Activated naive CD8-positive, alpha-beta T cell treated with anti-CD3 and anti-CD28 coated beads, Interleukin-2, amount 50 U/mL, for 16 hours (primary cell): ENCODE measurements at regions not wholly inside any gene's neighbourhood (a gene's known extent, or its start where the extent isn't known, plus 50 kb on each side); places are given as distances from the start of the nearest gene placed in this dataset.

Experiments used
- DNase-seq: peaks from one replicate; pipeline ENCODE4 v3.0.0-alpha.2; 2020; ENCODE audit warnings: low read depth, low spot score

DNA sequence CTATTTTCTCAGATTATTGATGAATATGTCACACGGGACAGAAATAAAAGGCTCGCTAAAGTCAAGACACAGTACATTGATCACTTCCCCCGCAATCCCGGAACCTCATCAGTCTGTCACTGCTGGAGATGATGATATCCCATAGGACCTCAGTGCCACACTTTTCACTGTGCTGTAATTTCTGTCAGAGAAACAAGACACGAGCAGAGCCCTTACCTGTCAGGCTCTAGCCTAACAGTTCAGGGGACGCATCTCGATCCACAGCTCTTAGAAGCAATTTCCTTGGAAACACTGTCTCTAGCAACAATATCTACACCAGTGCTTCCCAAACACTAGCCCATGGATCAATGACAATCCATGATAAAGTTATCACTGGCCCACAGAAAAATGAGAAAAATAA, 140.0 kb downstream of the GRIN2B start:
- DNase-seq = no peak

GRCh38 chr12:13839365-13840336, 141.8 kb downstream of the GRIN2B start:
- no peak for DNase-seq

DNA sequence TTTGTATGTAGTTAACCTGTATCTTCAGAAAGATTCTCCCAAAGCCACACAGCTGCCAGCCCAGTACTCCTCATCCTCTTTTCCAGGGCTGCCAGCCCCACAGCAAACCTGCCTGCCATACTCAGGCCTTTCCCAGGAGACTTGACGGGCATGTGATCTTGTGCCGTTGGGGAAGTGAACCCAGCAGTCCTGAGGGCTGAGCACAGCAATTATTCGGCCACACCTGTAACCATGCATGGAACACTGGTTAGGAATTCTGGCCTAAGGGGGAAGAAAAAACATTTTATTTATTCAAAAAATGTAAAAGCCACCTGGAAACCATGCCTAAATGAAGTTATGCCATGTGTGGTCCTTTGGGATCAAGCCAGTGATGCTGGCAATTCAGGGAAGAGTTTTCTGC, 145.3 kb downstream of the GRIN2B start:
- DNase-seq = no peak

DNA sequence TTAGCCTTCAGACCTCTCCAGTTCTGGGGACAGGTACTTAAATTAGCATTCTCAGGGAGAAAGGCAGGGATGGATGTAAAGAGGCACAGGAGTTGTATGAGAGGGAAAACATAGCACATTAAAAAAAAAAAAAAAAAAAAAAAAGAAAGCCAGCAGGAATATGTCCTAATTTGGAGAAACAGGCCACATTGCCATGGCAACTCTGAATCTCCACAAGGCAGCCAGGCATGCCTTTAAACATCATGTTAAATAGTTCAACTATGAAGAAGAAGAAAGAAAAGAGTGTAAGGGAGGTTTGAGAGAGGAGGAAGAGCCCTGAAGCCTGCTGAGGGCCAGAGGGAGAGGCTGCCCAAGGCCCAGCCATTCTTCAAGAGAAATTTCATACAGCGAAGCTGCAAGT, 145.8 kb downstream of the GRIN2B start:
- no peak for DNase-seq

- no peak for DNase-seq
Observed at GRCh38 chr12:13834241-13834640, 147.2 kb downstream of the GRIN2B start.

DNA sequence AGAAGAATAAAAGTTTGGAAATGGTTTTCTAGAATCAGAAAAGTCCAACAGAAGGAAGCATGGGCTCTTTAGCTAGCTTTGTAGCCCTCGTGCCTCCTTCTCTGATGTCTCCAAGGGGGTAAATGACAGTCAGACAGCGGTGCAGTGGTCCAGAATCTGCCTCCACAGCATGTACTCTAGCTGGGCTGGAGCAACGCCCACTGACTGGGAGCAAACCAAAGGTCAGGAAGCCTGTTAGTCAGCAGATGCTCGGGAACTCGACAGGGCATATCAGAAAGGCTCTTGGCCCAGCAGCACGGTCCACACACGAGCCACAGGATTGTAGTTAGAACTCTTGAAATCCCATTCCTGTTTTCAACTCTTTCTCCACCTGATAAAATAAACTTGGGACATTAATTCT, 164.3 kb downstream of the GRIN2B start:
- no peak for DNase-seq

GRCh38 chr12:13816394-13816793, 165.0 kb downstream of the GRIN2B start:
- DNase-seq = no peak

- DNase-seq = no peak
Observed at GRCh38 chr12:13812168-13812567, 169.2 kb downstream of the GRIN2B start.

GRCh38 chr12:13811061-13811460, 170.3 kb downstream of the GRIN2B start:
- DNase-seq = no peak

DNA sequence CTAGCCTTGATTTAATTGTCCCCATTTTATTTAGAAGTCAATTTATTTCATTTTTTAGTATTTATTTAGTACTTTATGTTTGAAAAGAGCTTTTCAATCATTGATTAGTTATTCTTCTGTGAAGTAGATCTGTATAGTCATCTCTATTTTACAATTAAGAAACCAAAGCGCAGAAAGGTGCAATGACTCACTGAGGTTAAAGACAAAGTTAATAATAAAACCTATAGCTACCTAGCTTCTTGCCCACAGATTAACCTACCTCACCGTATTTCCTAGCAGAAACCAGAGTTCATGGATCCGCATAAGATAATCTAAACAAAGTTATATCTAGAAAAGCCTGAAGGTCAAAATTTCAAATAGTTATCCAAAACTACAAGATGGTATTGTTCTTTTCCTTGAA, 176.4 kb downstream of the GRIN2B start:
- no peak for DNase-seq

GRCh38 chr12:13801543-13801942, 179.9 kb downstream of the GRIN2B start:
- no peak for DNase-seq

DNA sequence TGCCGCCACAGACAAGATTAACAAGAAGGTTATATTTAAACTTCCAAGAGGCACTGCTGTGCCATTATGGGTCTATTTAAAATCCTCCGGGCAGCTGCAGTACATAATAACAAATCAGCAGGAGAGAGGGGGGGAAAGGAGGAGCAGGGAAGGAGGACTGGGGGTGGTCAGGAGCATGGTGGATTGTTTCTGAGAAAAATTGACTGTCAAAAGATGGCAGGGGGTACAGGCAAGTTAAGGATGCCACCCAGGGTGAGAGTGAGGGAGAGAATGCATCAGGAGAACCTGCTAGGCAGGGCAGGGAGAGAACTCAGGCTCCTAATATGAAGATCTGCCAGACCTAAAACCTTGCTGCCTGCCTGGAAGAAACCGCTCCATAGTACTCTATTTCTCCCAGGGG, 181.8 kb downstream of the GRIN2B start:
- no peak for DNase-seq

- no peak for DNase-seq
Observed at GRCh38 chr12:13798162-13798561, 183.2 kb downstream of the GRIN2B start.

- no peak for DNase-seq
Observed at GRCh38 chr12:13794706-13795105, 186.7 kb downstream of the GRIN2B start.

- DNase-seq = no peak
Observed at GRCh38 chr12:13790317-13790716, 191.1 kb downstream of the GRIN2B start.

DNA sequence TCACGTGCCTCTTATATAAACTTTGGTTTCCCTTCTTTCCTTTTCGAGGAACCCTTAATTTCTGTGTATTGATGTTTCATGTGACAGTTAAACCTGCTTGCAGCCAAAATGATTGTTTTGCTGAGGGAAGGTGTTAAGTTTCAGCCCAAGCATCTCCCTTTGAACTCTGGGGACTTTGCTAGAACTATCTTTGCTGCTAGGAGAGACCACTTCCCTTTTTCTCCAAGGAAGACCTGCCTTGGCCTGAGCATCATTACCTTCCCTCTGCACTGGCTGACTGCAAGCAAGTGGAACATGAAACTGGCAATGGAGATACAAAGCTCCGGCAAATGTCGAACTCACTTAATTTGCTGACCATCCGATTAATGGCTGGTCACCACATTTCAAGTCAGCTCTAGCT, 192.8 kb downstream of the GRIN2B start:
- no peak for DNase-seq

- no peak for DNase-seq
Observed at GRCh38 chr12:13786646-13787045, 194.8 kb downstream of the GRIN2B start.

GRCh38 chr12:13784504-13784903, 196.9 kb downstream of the GRIN2B start:
- no peak for DNase-seq

GRCh38 chr12:13780453-13780852, 200.9 kb downstream of the GRIN2B start:
- DNase-seq = no peak

DNA sequence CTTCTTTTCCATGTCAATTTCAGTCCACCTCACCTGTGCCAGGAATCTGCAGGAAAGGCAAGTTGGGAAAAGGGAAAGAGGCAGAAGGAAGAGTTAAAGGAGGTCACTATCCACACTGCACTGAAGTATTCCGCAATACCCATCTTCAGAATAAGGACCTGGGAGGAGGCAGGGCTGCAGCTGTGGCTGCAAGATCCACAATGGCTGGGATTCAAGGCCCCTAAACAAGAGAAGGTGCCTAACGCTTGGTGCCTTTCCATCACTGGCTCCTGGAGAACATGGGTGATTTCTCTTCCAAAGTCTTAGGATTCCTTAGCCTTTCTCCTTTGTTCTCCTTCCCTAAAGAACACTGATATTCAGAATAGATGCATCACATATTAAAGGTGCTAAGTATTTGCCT, 204.0 kb downstream of the GRIN2B start:
- DNase-seq = no peak

GRCh38 chr12:13772264-13772663, 209.1 kb downstream of the GRIN2B start:
- DNase-seq = no peak

DNA sequence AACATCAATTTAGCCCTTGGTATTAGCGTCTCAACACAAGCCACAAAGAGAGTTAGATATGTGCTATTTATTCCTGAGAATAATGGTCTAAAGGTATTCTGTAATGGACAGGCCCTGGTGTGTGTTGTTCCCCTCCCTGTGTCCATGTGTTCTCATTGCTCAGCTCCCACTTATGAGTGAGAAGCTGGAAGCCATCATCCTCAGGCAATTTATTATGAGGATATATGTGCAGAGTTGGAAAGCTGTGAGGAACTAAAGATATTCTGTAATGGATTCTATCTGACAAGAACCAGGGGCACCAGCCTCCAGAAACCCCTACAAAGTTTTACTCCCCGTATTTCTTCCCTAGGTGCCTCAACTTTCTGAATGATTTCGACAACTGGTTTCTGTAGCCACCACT, 210.8 kb downstream of the GRIN2B start:
- DNase-seq = no peak

DNA sequence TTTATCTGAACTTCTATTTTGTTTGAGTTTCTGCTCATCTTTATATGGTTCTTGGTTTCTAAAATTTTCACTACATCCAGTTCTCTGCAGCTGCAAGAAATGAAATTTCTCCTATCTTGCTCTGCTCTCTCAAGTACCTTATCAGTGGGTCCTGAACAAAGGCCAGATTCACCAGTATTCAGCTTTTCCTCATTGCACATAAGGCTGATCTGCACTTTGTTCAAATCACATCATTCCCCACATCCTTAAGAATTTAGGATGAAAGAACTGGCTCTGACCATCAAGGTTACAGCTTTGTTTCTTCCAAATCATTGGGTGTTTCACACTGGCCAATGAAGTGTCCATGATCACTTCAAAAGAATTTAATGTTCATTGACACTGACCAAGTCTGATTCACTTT, 211.4 kb downstream of the GRIN2B start:
- no peak for DNase-seq

- DNase-seq = no peak
Observed at GRCh38 chr12:13769273-13769672, 212.1 kb downstream of the GRIN2B start.
